Upper lobe of right lung (tissue), 1 donor: ENCODE measurements at regions not wholly inside any gene's neighbourhood (a gene's known extent, or its start where the extent isn't known, plus 50 kb on each side); places are given as distances from the start of the nearest gene placed in this dataset.
"Not testable (repeated sequence)": the region's sequence is repeated elsewhere in the genome, so short reads cannot be mapped to it uniquely, and the experiment has no call there.

Experiments used
- ATAC-seq: fragments of 200-7000 bp; cut with Tn5 transposase; one replicate; pipeline ENCODE4 v1.9.1; 2020; ENCODE audit warnings: mild to moderate bottlenecking, moderate library complexity
- DNase-seq: peaks from one replicate; pipeline ENCODE4 v3.0.0-alpha.2; 2020
- H3K27ac ChIP-seq: fragments of 200-600 bp; one replicate; pipeline ENCODE4 v1.8.0; 2022
- H3K27me3 ChIP-seq: fragments of 200-600 bp; one replicate; pipeline ENCODE4 v1.8.0; 2022; ENCODE audit warnings: mild to moderate bottlenecking
- H3K36me3 ChIP-seq: fragments of 200-600 bp; one replicate; pipeline ENCODE4 v1.8.0; 2022
- H3K4me1 ChIP-seq: fragments of 200-600 bp; one replicate; pipeline ENCODE4 v1.8.0; 2022
- H3K4me3 ChIP-seq: fragments of 200-600 bp; one replicate; pipeline ENCODE4 v1.8.0; 2022; ENCODE audit warnings: mild to moderate bottlenecking
- H3K9me3 ChIP-seq: fragments of 200-600 bp; one replicate; pipeline ENCODE4 v1.8.0; 2022
- intact Hi-C: fragments of 100-400 bp; cut with DNase I; formaldehyde crosslinking; loops from one replicate; pipeline ENCODE4 v1.11.0; 2022
- TF ChIP-seq, protein P1 (sequence below): fragments of 200-600 bp; IDR thresholded peaks from one replicate; pipeline ENCODE4 v1.8.0; 2022; ENCODE audit warnings: antibody characterized with exemption
- donor health status: DM: no; HTN: yes; CAD: no; lungs with severe emphysema.

DNA sequence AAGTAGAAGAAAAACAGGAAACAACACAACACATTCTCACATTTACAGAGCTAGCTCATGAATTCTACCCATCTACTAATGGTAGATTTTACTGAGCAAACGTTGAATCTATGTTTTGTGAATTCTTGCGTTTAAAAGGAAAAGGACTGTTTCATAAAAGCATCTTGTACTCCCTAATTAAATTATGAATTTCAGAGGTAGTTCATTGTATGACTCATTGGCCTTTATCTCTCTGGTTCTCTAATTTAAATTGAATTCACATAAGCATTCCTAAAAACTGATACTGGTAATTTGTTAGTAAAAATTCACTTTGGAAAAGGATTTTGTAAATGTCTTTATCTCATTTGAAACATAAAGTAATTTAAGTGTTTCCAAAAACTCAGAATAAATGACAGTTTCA is 687.3 kb downstream of the BRINP3 start:
- no peaks in the 10 kb centered on the region for H3K27me3 ChIP-seq
- intact Hi-C loops = no loop called here
- no peaks in the 10 kb centered on the region for H3K4me1 ChIP-seq
- DNase-seq = no peak
- ATAC-seq = no peak
- TF ChIP-seq, protein P1, sequence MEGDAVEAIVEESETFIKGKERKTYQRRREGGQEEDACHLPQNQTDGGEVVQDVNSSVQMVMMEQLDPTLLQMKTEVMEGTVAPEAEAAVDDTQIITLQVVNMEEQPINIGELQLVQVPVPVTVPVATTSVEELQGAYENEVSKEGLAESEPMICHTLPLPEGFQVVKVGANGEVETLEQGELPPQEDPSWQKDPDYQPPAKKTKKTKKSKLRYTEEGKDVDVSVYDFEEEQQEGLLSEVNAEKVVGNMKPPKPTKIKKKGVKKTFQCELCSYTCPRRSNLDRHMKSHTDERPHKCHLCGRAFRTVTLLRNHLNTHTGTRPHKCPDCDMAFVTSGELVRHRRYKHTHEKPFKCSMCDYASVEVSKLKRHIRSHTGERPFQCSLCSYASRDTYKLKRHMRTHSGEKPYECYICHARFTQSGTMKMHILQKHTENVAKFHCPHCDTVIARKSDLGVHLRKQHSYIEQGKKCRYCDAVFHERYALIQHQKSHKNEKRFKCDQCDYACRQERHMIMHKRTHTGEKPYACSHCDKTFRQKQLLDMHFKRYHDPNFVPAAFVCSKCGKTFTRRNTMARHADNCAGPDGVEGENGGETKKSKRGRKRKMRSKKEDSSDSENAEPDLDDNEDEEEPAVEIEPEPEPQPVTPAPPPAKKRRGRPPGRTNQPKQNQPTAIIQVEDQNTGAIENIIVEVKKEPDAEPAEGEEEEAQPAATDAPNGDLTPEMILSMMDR = no peak
- H3K27ac ChIP-seq = no peak overlapping the region
- no peak overlapping the region for H3K4me3 ChIP-seq
- H3K9me3 ChIP-seq = no peaks in the 10 kb centered on the region
- no peaks in the 10 kb centered on the region for H3K36me3 ChIP-seq

DNA sequence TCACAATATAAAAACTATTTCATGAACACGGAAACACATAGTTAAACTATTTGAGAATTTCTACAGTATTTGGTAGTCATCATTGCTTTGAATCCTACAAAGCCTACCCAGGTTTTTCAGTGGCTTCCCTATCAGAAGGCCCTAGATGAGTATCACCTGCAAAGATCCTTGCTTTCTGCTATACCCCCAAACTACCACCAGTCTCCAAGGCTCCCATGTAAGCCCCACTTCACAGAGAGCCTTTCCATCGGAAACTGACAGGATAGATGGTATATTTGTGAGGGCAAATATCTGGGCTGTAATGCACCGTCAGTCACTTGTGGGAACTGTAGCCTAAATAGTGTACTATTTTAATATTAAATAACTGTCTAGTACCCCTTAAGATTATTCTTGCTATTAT is 674.3 kb downstream of the BRINP3 start:
- H3K4me1 ChIP-seq = no peaks in the 10 kb centered on the region
- H3K27ac ChIP-seq = no peak overlapping the region
- TF ChIP-seq, protein P1 = no peak
- no peaks in the 10 kb centered on the region for H3K36me3 ChIP-seq
- H3K27me3 ChIP-seq = no peaks in the 10 kb centered on the region
- ATAC-seq (no peak), DNase-seq (no peak)
- no peaks in the 10 kb centered on the region for H3K9me3 ChIP-seq
- intact Hi-C loops = no loop called here
- H3K4me3 ChIP-seq = no peak overlapping the region

DNA sequence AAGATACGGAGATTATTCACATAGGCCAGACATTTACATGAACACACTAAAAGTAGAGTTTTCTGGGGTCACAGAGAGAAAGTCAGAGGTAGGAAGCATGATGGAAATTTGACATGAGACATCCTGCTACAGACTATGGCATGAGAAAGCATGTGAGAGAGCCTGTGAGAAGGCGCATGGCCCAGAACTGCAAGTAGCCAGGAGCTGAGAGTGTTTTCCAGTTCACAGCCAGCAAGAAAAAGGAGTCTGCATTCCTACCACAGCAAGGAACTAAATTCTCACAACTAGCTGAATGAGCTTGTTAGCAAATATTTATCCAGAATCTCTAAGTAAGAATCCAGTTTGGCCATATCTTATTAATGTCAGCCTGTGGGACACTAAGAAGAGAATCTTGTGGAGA is 673.3 kb downstream of the BRINP3 start:
- Histone ChIP-seq H3K4me3 (no peak overlapping the region), H3K36me3 (no peaks in the 10 kb centered on the region), H3K27ac (no peak overlapping the region), H3K4me1 (no peaks in the 10 kb centered on the region), H3K9me3 (no peaks in the 10 kb centered on the region), H3K27me3 (no peaks in the 10 kb centered on the region)
- DNase-seq = no peak
- intact Hi-C loops = no loop called here
- no peak for ATAC-seq
- TF ChIP-seq, protein P1 = no peak

DNA sequence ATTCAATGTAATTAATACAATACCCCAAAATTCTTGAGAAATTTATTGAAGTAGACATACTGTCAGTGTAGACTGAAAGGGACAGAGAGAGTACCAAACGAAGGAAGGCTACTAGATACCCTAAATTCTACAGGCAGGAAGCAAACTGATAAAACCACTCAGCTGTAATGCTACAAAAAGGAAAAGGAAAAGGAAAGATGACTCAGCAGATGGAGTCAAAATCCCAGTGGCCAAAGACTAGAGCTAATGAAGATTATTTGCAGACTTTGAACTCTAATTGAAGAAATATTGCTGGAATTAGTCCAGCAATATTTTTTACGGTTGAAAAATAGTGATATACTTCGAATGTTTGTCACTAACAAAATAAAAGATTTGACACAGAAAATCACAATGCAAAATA is 671.9 kb downstream of the BRINP3 start:
- no peaks in the 10 kb centered on the region for H3K9me3 ChIP-seq
- H3K4me1 ChIP-seq = no peaks in the 10 kb centered on the region
- intact Hi-C loops = no loop called here
- TF ChIP-seq, protein P1 = no peak
- DNase-seq (no peak), ATAC-seq (no peak)
- no peak overlapping the region for H3K4me3 ChIP-seq
- no peaks in the 10 kb centered on the region for H3K27me3 ChIP-seq
- no peaks in the 10 kb centered on the region for H3K36me3 ChIP-seq
- H3K27ac ChIP-seq = no peak overlapping the region

DNA sequence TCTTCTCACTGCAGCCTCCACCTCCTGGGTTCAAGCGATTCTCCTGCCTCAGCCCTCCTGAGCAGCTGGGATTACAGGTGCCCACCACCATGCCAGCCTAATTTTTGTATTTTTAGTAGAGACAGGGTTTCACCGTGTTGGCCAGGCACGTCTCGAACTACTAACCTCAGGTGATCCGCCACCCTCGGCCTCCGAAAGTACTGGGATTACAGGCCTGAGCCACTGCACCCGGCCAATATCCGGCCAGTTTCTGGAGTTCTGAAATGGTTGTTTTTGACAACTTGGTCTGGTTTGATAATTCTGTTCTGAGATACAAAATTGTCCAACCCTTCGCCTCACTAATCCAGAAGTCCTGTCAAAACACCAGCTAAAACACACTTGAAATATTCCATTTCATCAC is 667.0 kb downstream of the BRINP3 start:
- H3K27me3 ChIP-seq, H3K36me3 ChIP-seq, H3K9me3 ChIP-seq, ATAC-seq, H3K4me3 ChIP-seq, intact Hi-C loops, H3K27ac ChIP-seq, H3K4me1 ChIP-seq, DNase-seq: not testable (repeated sequence)

DNA sequence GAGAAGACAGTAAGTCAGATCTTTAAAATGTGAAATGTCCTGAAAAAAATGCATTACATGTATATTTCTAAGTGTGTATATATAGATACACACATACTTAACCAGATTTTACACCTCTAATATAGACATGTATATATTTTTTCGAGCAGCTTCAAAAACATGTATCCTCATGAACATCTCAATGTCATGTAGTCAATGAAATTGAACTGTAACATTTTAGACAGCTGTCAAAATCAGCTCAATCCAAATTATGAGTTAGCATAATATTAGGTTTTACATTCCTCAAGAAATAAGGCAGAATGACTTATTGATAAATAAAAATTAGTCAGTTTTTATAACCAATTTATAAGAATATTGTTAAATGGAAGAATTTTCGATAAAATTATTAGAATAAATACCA is 665.7 kb downstream of the BRINP3 start:
- no peak overlapping the region for H3K27ac ChIP-seq
- no peaks in the 10 kb centered on the region for H3K27me3 ChIP-seq
- TF ChIP-seq, protein P1 = no peak
- ATAC-seq (no peak), DNase-seq (no peak)
- no peaks in the 10 kb centered on the region for H3K36me3 ChIP-seq
- no peaks in the 10 kb centered on the region for H3K9me3 ChIP-seq
- H3K4me1 ChIP-seq = no peaks in the 10 kb centered on the region
- no peak overlapping the region for H3K4me3 ChIP-seq
- intact Hi-C loops = no loop called here
